Right hindlimb (tissue), 1 donor: ENCODE measurements at regions not wholly inside any gene's neighbourhood (a gene's known extent, or its start where the extent isn't known, plus 50 kb on each side); places are given as distances from the start of the nearest gene placed in this dataset.
A peak's percentile ranks its signal among the peaks of the same experiment; 100 is the strongest.

Experiments used
- DNase-seq: peaks from one replicate; pipeline ENCODE4 v3.0.0-alpha.2; 2018

- DNase-seq, result peak; percentile 89
Observed at GRCh38 chr1:178973652-178974101, 52.0 kb upstream of the FAM20B start.
